ENCODE measurements at regions not wholly inside any gene's neighbourhood (a gene's known extent, or its start where the extent isn't known, plus 50 kb on each side); places are given as distances from the start of the nearest gene placed in this dataset.

DNA sequence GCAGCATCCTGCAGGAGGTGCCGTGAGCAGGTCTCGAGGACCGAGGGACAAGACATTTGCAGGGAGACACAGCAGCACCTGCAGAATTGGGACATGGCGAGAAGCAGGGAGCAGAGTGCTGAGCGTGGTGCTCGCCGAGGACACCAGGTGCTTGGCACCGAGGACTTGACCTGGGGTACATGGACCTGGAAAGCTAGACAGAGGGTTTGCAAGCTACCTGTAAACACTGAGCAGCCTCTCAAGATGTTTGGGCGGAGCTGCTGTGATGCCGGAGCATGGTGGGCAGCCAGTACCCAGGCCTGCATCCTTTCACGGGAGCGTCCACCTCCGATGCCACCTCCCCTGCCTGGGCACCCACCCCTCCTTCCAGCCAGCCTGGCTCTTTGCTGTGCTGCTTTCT, 773.2 kb downstream of the TBC1D22A start:
- Histone ChIP-seq H3K9me3 (peaks cover 0 to 13% (median 0%) of the 10 kb centered on the region in 4 donors), H3K27ac (no peak overlapping the region), H3K27me3 (no peaks in the 10 kb centered on the region), H3K36me3 (no peaks in the 10 kb centered on the region), H3K4me3 (no peak overlapping the region), H3K4me1 (no peaks in the 10 kb centered on the region)
- no peak for DNase-seq (ENCODE audit: low spot score in 2 of 2)
- 88 to 89% methylated on average over 13 of the region's 13 CpGs for WGBS, 2 donors
- TF ChIP-seq, protein P1, sequence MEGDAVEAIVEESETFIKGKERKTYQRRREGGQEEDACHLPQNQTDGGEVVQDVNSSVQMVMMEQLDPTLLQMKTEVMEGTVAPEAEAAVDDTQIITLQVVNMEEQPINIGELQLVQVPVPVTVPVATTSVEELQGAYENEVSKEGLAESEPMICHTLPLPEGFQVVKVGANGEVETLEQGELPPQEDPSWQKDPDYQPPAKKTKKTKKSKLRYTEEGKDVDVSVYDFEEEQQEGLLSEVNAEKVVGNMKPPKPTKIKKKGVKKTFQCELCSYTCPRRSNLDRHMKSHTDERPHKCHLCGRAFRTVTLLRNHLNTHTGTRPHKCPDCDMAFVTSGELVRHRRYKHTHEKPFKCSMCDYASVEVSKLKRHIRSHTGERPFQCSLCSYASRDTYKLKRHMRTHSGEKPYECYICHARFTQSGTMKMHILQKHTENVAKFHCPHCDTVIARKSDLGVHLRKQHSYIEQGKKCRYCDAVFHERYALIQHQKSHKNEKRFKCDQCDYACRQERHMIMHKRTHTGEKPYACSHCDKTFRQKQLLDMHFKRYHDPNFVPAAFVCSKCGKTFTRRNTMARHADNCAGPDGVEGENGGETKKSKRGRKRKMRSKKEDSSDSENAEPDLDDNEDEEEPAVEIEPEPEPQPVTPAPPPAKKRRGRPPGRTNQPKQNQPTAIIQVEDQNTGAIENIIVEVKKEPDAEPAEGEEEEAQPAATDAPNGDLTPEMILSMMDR (IDR thresholded peaks at IDR 0.05) = no peak
- TF ChIP-seq EP300 (IDR thresholded peaks at IDR 0.05) = no peak
- no peak for TF ChIP-seq POLR2A (IDR thresholded peaks at IDR 0.05)

DNA sequence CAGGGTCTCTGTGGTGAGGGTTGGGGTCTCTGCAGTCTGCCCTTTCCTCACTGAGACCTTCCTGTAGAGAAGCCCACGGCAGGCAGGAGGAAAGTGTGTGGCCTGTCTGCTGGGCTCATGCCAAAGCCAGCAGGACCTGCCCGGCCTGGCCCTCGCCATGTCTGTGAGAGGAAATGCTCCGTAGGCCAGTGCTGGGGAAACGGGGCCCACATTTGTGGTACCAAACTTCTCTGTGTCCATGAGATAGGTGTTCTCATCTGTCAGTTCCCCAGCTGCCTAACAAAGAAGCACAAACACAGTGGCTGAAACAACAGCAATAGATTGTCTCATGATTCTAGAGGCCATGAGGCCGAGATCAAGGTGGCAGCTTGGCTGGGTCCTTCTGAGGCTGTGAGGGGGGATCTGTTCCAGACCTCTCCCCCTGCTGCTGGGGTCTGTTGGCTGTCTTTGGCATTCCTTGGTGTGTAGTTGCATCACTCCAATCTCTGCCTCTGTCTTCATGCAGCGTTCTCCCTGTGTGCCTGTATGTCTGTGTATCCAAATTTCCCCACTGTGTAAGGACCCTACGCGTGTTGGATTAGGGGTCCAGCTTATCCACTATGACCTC, 772.5 kb downstream of the TBC1D22A start:
- H3K36me3 ChIP-seq = no peaks in the 10 kb centered on the region
- no peak overlapping the region for H3K4me3 ChIP-seq
- 63 to 64% methylated on average over 9 of the region's 9 CpGs for WGBS, 2 donors
- TF ChIP-seq, protein P1 (IDR thresholded peaks at IDR 0.05) = no peak
- TF ChIP-seq EP300 (IDR thresholded peaks at IDR 0.05) (no peak), POLR2A (IDR thresholded peaks at IDR 0.05) (no peak)
- no peaks in the 10 kb centered on the region for H3K4me1 ChIP-seq
- no peak overlapping the region for H3K27ac ChIP-seq
- H3K27me3 ChIP-seq = no peaks in the 10 kb centered on the region
- no peak for DNase-seq (ENCODE audit: low spot score in 2 of 2)
- H3K9me3 ChIP-seq = peaks cover 0 to 13% (median 0%) of the 10 kb centered on the region in 4 donors

DNA sequence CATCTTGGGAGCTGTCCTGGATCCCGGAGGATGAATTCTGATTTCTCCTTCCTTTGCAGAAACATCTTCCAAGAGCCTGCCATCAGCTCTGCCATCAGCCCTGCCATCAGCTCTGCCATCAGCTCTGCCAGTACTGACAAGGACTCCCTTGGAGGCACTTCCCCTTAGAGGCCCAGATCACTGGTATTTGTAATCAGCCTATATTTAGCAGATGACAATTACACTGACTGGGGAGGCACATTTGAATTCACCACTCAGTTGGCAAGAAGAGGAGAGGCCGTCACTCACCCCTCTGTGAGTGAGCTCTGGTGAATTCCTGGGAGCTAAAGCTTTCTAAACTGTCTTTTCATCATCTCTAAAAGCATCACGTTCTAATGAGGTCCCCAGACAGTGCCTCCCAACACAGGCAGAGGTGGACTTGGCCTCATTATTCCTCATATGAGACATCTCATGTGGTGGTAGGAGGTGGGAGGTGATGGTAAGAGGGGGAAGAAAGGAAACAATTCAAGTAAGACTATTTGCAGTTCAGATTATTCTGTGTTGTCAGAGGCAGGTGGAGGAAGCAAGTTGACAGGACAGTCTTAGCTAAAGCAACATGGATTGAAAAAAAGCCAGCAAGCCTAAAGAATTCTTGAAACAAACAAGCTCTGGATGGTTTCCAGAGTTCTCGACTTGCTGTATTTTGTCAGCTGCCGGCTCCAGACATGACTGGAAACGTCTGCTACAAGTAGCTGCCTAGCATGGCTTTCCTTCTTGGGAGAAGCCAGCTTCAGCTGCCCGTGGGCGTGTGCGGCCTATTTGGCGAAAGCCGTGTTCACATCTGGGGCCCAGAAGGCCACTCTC, 771.7 kb downstream of the TBC1D22A start:
- Histone ChIP-seq H3K4me3 (no peak overlapping the region), H3K4me1 (no peaks in the 10 kb centered on the region), H3K27me3 (no peaks in the 10 kb centered on the region), H3K27ac (no peak overlapping the region), H3K9me3 (peaks cover 0 to 13% (median 0%) of the 10 kb centered on the region in 4 donors), H3K36me3 (no peaks in the 10 kb centered on the region)
- peak in 1 of 2 donors; percentile 14 for DNase-seq (ENCODE audit: low spot score in 2 of 2)
- TF ChIP-seq, protein P1 (IDR thresholded peaks at IDR 0.05) = no peak
- TF ChIP-seq POLR2A (IDR thresholded peaks at IDR 0.05) (no peak), EP300 (IDR thresholded peaks at IDR 0.05) (no peak)
- 44 to 46% methylated on average over 11 of the region's 11 CpGs for WGBS, 2 donors

DNA sequence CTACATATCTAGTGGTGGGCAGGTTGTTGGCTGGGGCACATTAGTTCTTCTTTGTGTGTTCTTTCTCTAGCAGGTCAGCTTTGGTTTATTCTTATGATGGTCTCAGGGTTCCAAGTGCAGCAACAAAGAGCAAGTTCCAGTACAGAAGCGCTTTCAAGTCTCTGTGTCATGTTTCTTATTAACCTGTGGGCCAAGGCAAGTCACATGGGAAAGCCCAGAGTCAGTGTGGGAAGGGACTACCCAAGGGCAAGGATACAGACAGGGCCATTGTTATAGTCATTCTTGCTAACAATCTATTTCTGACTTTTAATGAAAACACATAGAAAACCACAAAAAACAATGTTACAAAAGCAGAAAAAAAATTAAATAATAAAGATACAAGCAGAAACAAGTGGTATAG, 754.6 kb downstream of the TBC1D22A start:
- Histone ChIP-seq H3K4me3 (no peak overlapping the region), H3K27me3 (no peaks in the 10 kb centered on the region), H3K4me1 (no peaks in the 10 kb centered on the region), H3K9me3 (no peaks in the 10 kb centered on the region), H3K27ac (no peak overlapping the region), H3K36me3 (no peaks in the 10 kb centered on the region)
- DNase-seq (ENCODE audit: low spot score in 2 of 2) = no peak
- no peak for TF ChIP-seq POLR2A (IDR thresholded peaks at IDR 0.05)
- TF ChIP-seq, protein P1 (IDR thresholded peaks at IDR 0.05) = no peak
- TF ChIP-seq EP300 (IDR thresholded peaks at IDR 0.05) = no peak
- WGBS, 2 donors = 42 to 45% methylated on average over 1 of the region's 1 CpG

Measured in tibial nerve (tissue), 4 donors.